H1 (cell line): ENCODE measurements at regions not wholly inside any gene's neighbourhood (a gene's known extent, or its start where the extent isn't known, plus 50 kb on each side); places are given as distances from the start of the nearest gene placed in this dataset.
A peak's percentile ranks its signal among the peaks of the same experiment; 100 is the strongest.

ENCODE experiments used
- CTCF ChIA-PET: fragments of 300-600 bp; sonication (Branson Sonifier 250); formaldehyde crosslinking; loops from one replicate; lab custom pipeline; 2021; ENCODE audit not compliant: partially characterized antibody; lab: Charles Lee
- POLR2A ChIA-PET: fragments of 300-600 bp; sonication (Branson Sonifier 250); formaldehyde crosslinking; loops from one replicate; lab custom pipeline; 2021; ENCODE audit warnings: inconsistent platforms; ENCODE audit not compliant: partially characterized antibody; lab: Charles Lee
- DNase-seq, 2 experiments: peaks; one replicate each; pipeline versions ENCODE4 v3.0.0 to v3.0.0-alpha.2; 2010 to 2022; ENCODE audit warnings: low spot score in 2 of 2, low read depth in 1 of 2, mixed read lengths in 1 of 2
- FAIRE-seq: peaks from 2 replicates; lab custom pipeline; 2011; peaks lifted over from hg19 to GRCh38; lab: Jason Lieb, UNC
- H2AFZ ChIP-seq: 2 replicates; pipeline ENCODE4 v1.8.1; 2012; ENCODE audit warnings: low read length, inconsistent platforms
- H2AK5ac ChIP-seq: 2 replicates; pipeline ENCODE4 v1.6.1; 2013; ENCODE audit warnings: low read depth, low read length
- H2BK120ac ChIP-seq: replicated peaks from 2 replicates; pipeline ENCODE3; 2013; ENCODE audit warnings: low read depth, low read length, inconsistent platforms
- H2BK12ac ChIP-seq: 2 replicates; pipeline ENCODE4 v1.6.1; 2013; ENCODE audit warnings: low read depth, low read length
- H2BK15ac ChIP-seq: 2 replicates; pipeline ENCODE4 v1.6.1; 2013; ENCODE audit warnings: low read length
- H2BK20ac ChIP-seq: 2 replicates; pipeline ENCODE4 v1.6.1; 2013; ENCODE audit warnings: low read length
- H2BK5ac ChIP-seq: 2 replicates; pipeline ENCODE4 v1.6.1; 2013; ENCODE audit warnings: low read depth, low read length
- H3K14ac ChIP-seq: 2 replicates; pipeline ENCODE4 v1.6.1; 2013; ENCODE audit warnings: inconsistent platforms; ENCODE audit not compliant: insufficient read length
- H3K18ac ChIP-seq: 2 replicates; pipeline ENCODE4 v1.6.1; 2013; ENCODE audit warnings: low read length; ENCODE audit errors: extremely low read depth
- H3K23ac ChIP-seq: 2 replicates; pipeline ENCODE4 v1.6.1; 2013; ENCODE audit warnings: inconsistent platforms; ENCODE audit not compliant: insufficient read length
- H3K23me2 ChIP-seq: 2 replicates; pipeline ENCODE4 v1.6.1; 2013; ENCODE audit warnings: low read depth, low read length
- H3K27ac ChIP-seq: 2 replicates; pipeline ENCODE4 v1.6.1; 2011; ENCODE audit warnings: low read depth, low read length, inconsistent platforms
- H3K27me3 ChIP-seq, 4 experiments: replicated peaks in 1 of 4; 1 replicate in 1 of 4; 2 replicates in 3 of 4; pipeline versions ENCODE4 v1.6.1 to v1.8.1; 2011 to 2013; ENCODE audit warnings: low read length in 3 of 4, mild to moderate bottlenecking in 3 of 4, inconsistent platforms in 2 of 4, mixed read lengths in 2 of 4, moderate library complexity in 1 of 4; ENCODE audit not compliant: control insufficient read depth in 3 of 4, insufficient read depth in 3 of 4; ENCODE audit errors: extremely low read depth in 1 of 4
- H3K36me3 ChIP-seq, 4 experiments: 2 replicates each; pipeline versions ENCODE4 v1.6.1 to v1.8.1; 2011 to 2013; ENCODE audit warnings: mild to moderate bottlenecking in 4 of 4, low read length in 3 of 4, moderate library complexity in 2 of 4, control low read depth in 1 of 4, inconsistent platforms in 1 of 4; ENCODE audit not compliant: insufficient read depth in 4 of 4, control insufficient read depth in 2 of 4
- H3K4ac ChIP-seq: replicated peaks from 2 replicates; pipeline ENCODE3; 2013; ENCODE audit warnings: low read length, low read depth, mixed read lengths, inconsistent platforms; ENCODE audit not compliant: insufficient read length
- H3K4me1 ChIP-seq, 4 experiments: replicated peaks in 1 of 4; 1 replicate in 1 of 4; 2 replicates in 3 of 4; pipeline versions ENCODE4 v1.6.1 to v1.8.1; 2011 to 2013; ENCODE audit warnings: low read length in 3 of 4, inconsistent platforms in 2 of 4, mixed read lengths in 1 of 4; ENCODE audit not compliant: insufficient read depth in 4 of 4, control insufficient read depth in 3 of 4
- H3K4me2 ChIP-seq, 2 experiments: 2 replicates each; pipeline versions ENCODE4 v1.6.1 to v1.8.1; 2011 to 2013; ENCODE audit warnings: low read depth in 2 of 2, low read length in 2 of 2, control low read depth in 1 of 2, inconsistent platforms in 1 of 2, mild to moderate bottlenecking in 1 of 2; ENCODE audit not compliant: insufficient read depth in 1 of 2
- H3K4me3 ChIP-seq, 4 experiments: fragments of 200-600, 300-600 bp in 1 of 4; sonication (generic), shearing (Covaris generic), sonication (Bioruptor Twin) in 1 of 4; 2 replicates each; pipeline versions ENCODE4 v1.5.1 to v1.8.1; 2011 to 2016; ENCODE audit warnings: low read length in 4 of 4, low read depth in 3 of 4, control low read depth in 2 of 4, inconsistent platforms in 2 of 4, mild to moderate bottlenecking in 2 of 4, mixed read lengths in 1 of 4, moderate library complexity in 1 of 4; ENCODE audit not compliant: insufficient read depth in 2 of 4; ENCODE audit errors: extremely low read depth in 1 of 4
- H3K56ac ChIP-seq: replicated peaks from 2 replicates; pipeline ENCODE3; 2013; ENCODE audit warnings: low read depth, mild to moderate bottlenecking, mixed read lengths, low read length, inconsistent platforms; ENCODE audit not compliant: insufficient read length
- H3K79me1 ChIP-seq: 2 replicates; pipeline ENCODE4 v1.6.1; 2013; ENCODE audit warnings: low read depth, low read length, control low read depth
- H3K79me2 ChIP-seq, 2 experiments: 2 replicates each; pipeline versions ENCODE4 v1.6.1 to v1.8.1; 2012 to 2013; ENCODE audit warnings: low read length in 2 of 2, mild to moderate bottlenecking in 2 of 2, inconsistent platforms in 1 of 2; ENCODE audit not compliant: insufficient read depth in 2 of 2, control insufficient read depth in 1 of 2
- H3K9ac ChIP-seq, 4 experiments: replicated peaks in 1 of 4; 1 replicate in 1 of 4; 2 replicates in 3 of 4; pipeline versions ENCODE4 v1.6.1 to v1.8.1; 2011 to 2013; ENCODE audit warnings: low read depth in 3 of 4, low read length in 3 of 4, control low read depth in 2 of 4, mild to moderate bottlenecking in 2 of 4, moderate library complexity in 2 of 4, inconsistent platforms in 1 of 4; ENCODE audit errors: extremely low read depth in 1 of 4
- H3K9me3 ChIP-seq, 2 experiments: 2 replicates each; pipeline versions ENCODE4 v1.6.1 to v1.8.1; 2012 to 2013; ENCODE audit warnings: mild to moderate bottlenecking in 2 of 2, moderate library complexity in 2 of 2, control low read depth in 1 of 2, inconsistent platforms in 1 of 2, low read depth in 1 of 2, low read length in 1 of 2, mixed read lengths in 1 of 2; ENCODE audit not compliant: insufficient read depth in 2 of 2
- H4K20me1 ChIP-seq, 2 experiments: replicated peaks in 1 of 2; 2 replicates each; pipeline versions ENCODE3 to v1.8.1; 2011 to 2013; ENCODE audit warnings: inconsistent platforms in 2 of 2, low read length in 2 of 2, mild to moderate bottlenecking in 1 of 2; ENCODE audit not compliant: insufficient read depth in 2 of 2, control insufficient read depth in 1 of 2
- H4K5ac ChIP-seq: 2 replicates; pipeline ENCODE4 v1.6.1; 2013; ENCODE audit warnings: low read length, low read depth, mixed read lengths, inconsistent platforms; ENCODE audit not compliant: insufficient read length
- H4K8ac ChIP-seq: 2 replicates; pipeline ENCODE4 v1.8.0; 2013; ENCODE audit warnings: mild to moderate bottlenecking, moderate library complexity, low read length, inconsistent platforms; ENCODE audit not compliant: insufficient read depth; ENCODE audit errors: extremely low read depth
- H4K91ac ChIP-seq: replicated peaks from 2 replicates; pipeline ENCODE3; 2013; ENCODE audit warnings: low read length, mixed read lengths, inconsistent platforms; ENCODE audit not compliant: insufficient read length
- PHF8 ChIP-seq: fragments of 200-600 bp; sonication (generic); conservative IDR thresholded peaks from 2 replicates; pipeline ENCODE4 v1.7.1; 2012; ENCODE audit warnings: low read depth, mild to moderate bottlenecking, inconsistent platforms, low read length, moderate library complexity
- TEAD4 ChIP-seq: IDR thresholded peaks from 2 replicates; pipeline ENCODE4 v1.6.1; 2012; ENCODE audit warnings: low read depth, low read length, inconsistent platforms, mixed read lengths
- WGBS, 2 experiments: shearing (Covaris generic) in 1 of 2; methylation state at CpG; one replicate each; pipeline versions ENCODE4 v1.1.6 to v1.1.7; 2013 to 2015; ENCODE audit warnings: low lambda C conversion rate in 2 of 2, mixed read lengths in 2 of 2, inconsistent platforms in 1 of 2, low coverage in 1 of 2, missing lambda C conversion rate in 1 of 2; ENCODE audit not compliant: insufficient replicate concordance in 2 of 2, insufficient coverage in 1 of 2, insufficient read length in 1 of 2; ENCODE audit errors: extremely low coverage in 1 of 2, missing lambda C conversion rate in 1 of 2; 5-methylcytosine and 5-hydroxymethylcytosine counted together

- Histone ChIP-seq H3K27ac (no peak overlapping the region), H3K23me2 (peaks cover 24% of the 10 kb centered on the region), H2AK5ac (no peak overlapping the region), H4K91ac (no peak overlapping the region), H3K79me1 (0 out of 2 replicates have a peak, but pooled peaks cover 2% of the 10 kb centered on the region), H3K18ac (no peak overlapping the region), H3K56ac (no peak overlapping the region), H3K4ac (no peak overlapping the region), H2AFZ (no peak overlapping the region), H3K27me3 (peaks cover 0 to 6% (median 0%) of the 10 kb centered on the region in 4 experiments; a peak in 1 of 7 replicates), H2BK120ac (no peak overlapping the region), H2BK20ac (no peak overlapping the region), H4K20me1 (peaks cover 0 to 18% of the 10 kb centered on the region in 2 experiments), H2BK5ac (no peak overlapping the region), H3K4me1 (peaks cover 0 to 5% (median 0%) of the 10 kb centered on the region in 4 experiments; a peak in 1 of 7 replicates), H3K9ac (no peak overlapping the region), H3K9me3 (peaks cover 0 to 5% of the 10 kb centered on the region in 2 experiments; a peak in 1 of 4 replicates), H2BK15ac (no peak overlapping the region), H4K5ac (no peak overlapping the region), H2BK12ac (no peak overlapping the region), H3K14ac (no peak overlapping the region), H4K8ac (no peak overlapping the region), H3K4me2 (no peak overlapping the region), H3K4me3 (no peak overlapping the region), H3K79me2 (no peaks in the 10 kb centered on the region), H3K23ac (no peak overlapping the region), H3K36me3 (no peaks in the 10 kb centered on the region; a peak in 1 of 8 replicates)
- TF ChIP-seq PHF8: no peak
- peak; percentile 60 for TF ChIP-seq TEAD4
- ChIA-PET CTCF (no interaction called here), POLR2A (no interaction called here)
- FAIRE-seq (no peak), DNase-seq (no peak)
- 89% methylated on average over 12 of the region's 12 CpGs; no CpG with 5 or more reads in 1 of the 2 experiments for WGBS, 2 experiments
Measured at GRCh38 chr22:48884324-48884723, 943.3 kb downstream of the BRD1 start.
